SKM-1 (cell line): ENCODE measurements at regions not wholly inside any gene's neighbourhood (a gene's known extent, or its start where the extent isn't known, plus 50 kb on each side); places are given as distances from the start of the nearest gene placed in this dataset.

Experiments used
- DNase-seq: peaks from one replicate; lab custom pipeline; 2025; ENCODE audit not compliant: unreplicated experiment; lab: John Stamatoyannopoulos, UW

- no peak for DNase-seq
Observed at GRCh38 chr16:86766700-86767099, 188.4 kb downstream of the FOXL1 start.

- DNase-seq: no peak
Observed at GRCh38 chr16:86768228-86768791, 190.0 kb downstream of the FOXL1 start.

DNA sequence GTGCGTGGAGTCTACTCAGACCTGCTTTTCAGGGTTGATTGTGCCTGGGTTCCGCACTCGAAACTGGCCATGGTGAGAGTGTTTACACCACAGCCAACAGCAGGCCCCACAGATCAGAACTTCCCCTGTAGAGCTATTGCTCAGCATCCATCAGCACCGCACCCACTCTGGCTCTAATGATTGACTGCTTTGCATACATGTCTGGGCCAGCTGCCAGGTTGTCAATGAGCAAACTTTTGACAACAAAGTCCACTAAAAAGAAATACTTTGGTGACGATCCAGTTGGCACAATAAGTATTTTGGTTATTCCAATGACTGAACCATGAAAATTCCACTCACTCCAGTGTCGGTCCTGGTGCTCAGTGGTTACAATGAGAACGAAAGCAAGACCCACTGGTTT is 190.7 kb downstream of the FOXL1 start:
- DNase-seq: no peak

DNA sequence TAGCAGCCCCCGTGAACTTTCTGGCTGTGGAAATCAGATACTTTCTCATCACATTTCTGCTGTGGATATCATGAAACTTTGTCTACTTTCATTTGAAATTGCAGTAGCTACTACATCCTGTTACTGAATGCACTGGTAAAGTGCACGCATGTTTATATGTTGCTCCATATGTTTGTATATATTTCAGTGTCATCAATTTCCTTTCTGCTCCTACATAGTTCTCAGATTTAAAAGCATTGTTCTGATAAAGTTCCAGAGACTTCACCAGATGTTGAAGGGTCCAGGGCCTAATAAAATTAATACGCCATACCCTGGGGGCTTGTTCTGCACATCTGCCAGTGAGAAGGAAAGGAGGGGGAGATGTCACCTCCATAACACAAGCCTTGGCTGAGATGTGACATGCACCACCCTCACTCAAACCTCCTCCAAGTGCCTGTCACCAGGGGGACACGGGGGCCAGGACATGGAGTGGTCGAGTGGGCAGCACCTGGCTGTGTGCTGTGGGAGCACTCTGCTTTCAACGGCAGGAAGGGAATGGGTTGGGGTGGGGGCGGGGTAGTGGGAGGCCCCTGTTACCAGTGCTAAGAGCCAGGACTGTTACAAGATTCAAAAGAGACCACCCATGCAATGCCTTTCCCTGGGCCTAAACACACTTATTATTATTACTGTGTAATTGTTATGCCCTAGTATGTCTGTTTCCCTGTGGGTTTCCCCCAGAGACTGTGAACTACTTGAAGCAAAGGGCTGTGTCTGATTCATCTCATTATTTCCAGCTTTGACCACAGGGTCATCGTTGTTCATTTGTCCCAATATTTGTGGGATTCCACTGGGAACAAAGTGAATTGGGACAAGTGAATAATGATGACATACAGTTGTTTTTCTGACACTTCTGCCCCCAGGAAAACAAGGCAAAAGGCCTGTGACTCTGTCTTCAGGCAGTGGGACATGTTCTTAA is 193.4 kb downstream of the FOXL1 start:
- no peak for DNase-seq

DNA sequence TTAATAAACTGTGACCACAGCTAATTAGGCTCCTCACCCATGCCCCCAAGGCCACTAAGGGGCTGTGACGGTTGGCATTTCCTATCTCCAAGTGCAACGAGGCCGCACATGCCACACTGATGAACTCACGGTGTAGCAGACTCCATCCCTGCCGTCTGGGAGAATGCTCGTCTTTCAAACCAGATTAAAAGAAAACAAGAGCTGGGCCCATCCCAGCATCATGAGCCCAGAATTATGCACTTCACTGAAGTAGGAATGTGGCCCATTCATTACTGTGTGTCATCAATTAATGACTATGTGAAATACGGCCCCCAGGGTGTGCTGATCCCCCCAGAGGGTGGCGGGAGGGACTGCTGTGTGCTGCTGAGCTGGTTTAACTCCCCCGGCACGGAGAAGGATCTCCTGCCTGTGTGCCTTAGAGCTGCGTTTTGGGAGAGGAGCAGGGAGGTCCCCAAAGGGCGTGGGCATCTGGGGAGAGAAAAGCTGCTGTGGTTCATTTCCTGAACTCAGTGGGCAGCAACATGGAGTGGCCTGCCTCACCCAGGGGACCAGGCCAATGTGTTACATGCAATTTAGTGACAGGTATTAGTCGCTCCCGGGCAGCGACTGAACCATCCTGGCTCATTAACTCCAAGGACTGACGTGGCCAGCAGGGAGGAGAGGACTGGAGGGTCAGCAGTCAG is 194.5 kb downstream of the FOXL1 start:
- DNase-seq: no peak

DNA sequence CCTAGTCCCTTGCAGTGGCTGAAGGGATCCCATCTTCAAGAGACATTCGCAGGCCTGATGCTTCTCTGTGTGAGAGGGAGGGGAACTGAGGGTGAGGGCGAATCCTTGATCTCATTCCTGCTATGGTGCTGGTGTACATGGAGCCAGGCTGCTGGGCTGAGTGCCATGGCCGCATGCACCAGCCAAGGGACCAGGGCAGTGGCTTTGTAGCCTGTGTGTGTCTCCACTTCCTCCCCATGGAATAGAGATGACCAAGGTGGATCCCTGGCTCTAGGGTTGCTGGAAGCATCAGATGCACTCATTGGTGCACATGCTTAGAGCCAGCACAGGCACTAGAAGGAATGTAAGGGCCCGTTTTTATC is 195.0 kb downstream of the FOXL1 start:
- DNase-seq: no peak

DNA sequence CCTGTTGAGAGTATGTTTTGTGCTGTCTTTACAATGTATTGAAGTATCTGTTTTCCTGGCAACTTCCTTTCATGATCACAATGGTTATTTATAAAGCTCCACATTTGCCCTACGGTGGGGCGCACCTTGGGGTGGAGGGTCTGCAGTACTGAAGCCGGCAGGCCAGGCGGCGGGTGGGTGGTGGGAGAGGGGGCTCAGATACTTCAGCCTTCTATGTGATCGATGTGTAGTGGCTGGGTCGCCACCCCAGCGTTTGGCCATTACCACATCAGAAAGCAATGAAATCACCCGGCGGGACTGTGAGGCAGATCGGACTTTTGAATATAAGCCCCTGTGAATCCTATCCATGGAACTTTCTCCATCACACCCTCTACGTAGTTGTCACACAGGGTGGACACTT is 196.6 kb downstream of the FOXL1 start:
- no peak for DNase-seq

GRCh38 chr16:86775511-86775921 is 197.2 kb downstream of the FOXL1 start:
- DNase-seq: no peak

DNA sequence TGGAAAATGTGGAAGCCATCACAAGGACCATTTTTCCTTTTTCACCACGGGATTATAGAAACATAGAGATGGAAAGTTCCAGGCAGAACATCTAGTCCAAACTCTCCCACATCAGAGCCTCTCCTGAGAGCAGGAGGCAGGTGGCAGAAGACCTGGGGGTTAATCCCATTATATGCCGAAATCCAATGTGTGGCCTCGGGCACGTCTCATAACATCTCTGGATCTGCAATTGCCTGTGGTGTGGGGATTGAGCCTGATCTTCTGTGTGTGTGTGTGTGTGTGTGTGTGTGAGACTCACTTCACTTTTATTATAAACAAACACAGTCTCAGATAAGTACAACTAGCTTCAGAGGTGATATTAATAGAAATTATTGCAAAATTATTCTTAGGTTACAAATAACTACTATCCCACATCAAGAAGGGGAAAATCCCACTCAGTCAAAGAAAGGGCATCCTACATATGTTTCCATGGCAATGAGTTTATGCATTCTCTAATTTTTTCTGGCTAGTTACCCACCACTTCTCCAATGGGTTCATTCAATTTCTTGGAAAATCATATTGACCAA is 199.1 kb downstream of the FOXL1 start:
- no peak for DNase-seq

- DNase-seq: no peak
Observed at GRCh38 chr16:86778108-86778745, 199.9 kb downstream of the FOXL1 start.

DNA sequence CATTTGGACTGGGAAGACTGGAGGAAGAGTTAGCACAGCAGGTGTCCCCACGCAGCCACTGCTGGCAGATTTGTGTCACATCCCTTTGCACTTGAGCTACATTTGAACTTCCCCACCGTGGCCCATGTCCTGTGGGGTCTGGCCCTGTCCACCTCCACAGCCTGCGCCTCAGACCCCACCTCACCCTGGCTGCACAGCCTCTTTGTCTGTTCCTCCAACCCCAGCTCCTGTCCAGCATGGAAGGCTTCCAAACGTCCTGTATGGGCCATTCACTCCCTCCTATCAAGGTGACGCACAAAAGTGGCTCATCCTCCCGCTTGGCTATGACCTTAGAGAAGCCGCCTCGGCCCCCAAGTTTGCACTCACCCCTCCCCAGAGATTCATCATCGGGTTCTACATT is 200.6 kb downstream of the FOXL1 start:
- no peak for DNase-seq

DNA sequence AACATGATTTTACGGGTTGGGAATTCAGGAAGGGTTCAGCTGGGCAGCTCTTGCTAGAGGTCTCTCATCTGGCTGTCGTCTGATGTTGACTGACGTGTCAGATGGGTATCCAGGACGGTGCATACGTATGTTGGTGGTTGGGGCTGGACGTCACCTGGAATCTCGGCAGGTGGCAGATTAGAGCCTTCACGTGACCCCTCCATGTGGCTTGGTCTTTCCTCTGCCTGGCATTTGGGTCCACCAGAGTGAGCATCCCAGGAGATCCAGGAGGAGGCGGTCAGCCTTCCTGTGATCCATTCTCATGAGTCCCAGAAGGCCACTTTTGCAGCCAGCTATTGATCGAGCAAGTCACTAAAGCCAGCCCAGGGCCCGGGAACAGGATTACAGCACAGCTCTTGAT is 202.7 kb downstream of the FOXL1 start:
- DNase-seq: no peak

GRCh38 chr16:86783636-86784626 is 205.6 kb downstream of the FOXL1 start:
- DNase-seq: no peak

DNA sequence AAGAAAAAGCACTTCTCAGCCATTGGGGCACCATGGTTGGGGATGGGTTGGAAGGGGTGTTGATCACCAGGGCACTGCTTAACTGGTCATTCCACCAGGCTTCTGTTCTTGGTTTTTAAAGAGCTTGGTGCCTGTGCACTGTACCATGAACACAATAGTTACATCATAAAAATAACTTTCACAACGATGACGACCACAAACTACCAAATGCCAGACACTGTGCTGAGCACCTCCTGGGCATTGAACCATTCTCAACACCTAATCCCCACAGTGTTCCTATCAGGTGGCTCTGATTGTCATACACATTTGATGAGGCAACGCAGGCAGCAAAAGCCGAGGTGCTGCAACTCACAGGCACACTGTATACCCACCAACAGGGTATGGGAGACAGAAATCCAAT is 208.0 kb downstream of the FOXL1 start:
- DNase-seq: no peak

- DNase-seq: no peak
Observed at GRCh38 chr16:86786994-86787393, 208.6 kb downstream of the FOXL1 start.

GRCh38 chr16:86787538-86787937 is 209.2 kb downstream of the FOXL1 start:
- DNase-seq: no peak

GRCh38 chr16:86789621-86790051 is 211.3 kb downstream of the FOXL1 start:
- no peak for DNase-seq

DNA sequence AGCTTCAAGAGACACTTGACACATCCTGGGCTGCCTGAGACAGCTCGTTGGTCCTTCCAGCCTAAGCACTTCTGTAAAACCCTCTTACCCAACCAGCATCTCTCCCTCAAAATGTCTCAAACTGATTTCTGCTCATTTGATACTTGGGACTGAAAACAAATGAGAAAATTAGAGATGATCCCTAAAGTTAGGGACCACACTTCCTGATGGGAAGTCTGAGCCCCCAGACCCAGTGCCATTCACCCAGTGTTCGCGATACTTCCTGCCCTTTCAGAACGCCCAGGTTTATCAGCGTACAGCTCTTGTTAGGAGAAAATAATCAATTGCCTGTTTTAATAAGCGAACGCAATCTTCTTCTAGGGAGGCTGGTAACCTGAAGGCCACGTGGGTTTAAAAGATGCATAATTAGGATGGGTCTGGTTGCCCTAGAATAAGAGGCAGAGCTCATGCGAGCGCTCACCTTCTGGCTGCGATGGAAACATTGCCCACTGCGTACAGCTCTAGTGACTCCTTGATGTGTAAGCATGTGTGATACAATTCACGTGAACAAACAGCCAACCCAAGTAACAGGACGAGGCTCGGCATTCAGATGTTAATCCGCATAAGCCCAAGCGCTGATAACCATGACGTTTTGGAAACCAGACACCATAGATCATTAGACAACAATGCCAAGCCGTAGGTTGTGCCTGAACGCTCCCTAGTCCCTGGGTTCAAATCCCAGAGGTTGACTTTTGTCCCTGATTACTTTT is 213.1 kb downstream of the FOXL1 start:
- DNase-seq: no peak

GRCh38 chr16:86794216-86794864 is 216.0 kb downstream of the FOXL1 start:
- no peak for DNase-seq
